Endothelial cell of umbilical vein (primary cell): ENCODE measurements at regions not wholly inside any gene's neighbourhood (a gene's known extent, or its start where the extent isn't known, plus 50 kb on each side); places are given as distances from the start of the nearest gene placed in this dataset.

ENCODE experiments used
- BruUV-seq: library from RNA; stranded (reverse); fragments of 400-500 nt; replicated peaks from 2 replicates; lab custom pipeline; 2021; lab: Mats Ljungman, UMichigan
- CTCF ChIA-PET: fragments of 300-600, 350-600 bp; sonication (Branson Sonifier 250); formaldehyde crosslinking; loops from one replicate; lab custom pipeline; 2021; ENCODE audit warnings: antibody characterized with exemption, inconsistent platforms; lab: Charles Lee
- POLR2A ChIA-PET: fragments of 300-600, 350-600 bp; sonication (Branson Sonifier 250); formaldehyde crosslinking; loops from one replicate; lab custom pipeline; 2021; ENCODE audit warnings: antibody characterized with exemption, inconsistent platforms; lab: Charles Lee
- DNase-seq: peaks from one replicate; pipeline ENCODE4 v3.0.0-alpha.2; 2011; ENCODE audit warnings: low read depth, low spot score
- FAIRE-seq: peaks from 2 replicates; lab custom pipeline; 2011; peaks lifted over from hg19 to GRCh38; lab: Jason Lieb, UNC
- H2AFZ ChIP-seq: 2 replicates; pipeline ENCODE4 v1.6.0; 2012; ENCODE audit warnings: low read depth, low read length, control low read depth, inconsistent platforms
- H3K27ac ChIP-seq: 2 replicates; pipeline ENCODE4 v1.5.1; 2011; ENCODE audit warnings: low read depth, mild to moderate bottlenecking, control low read depth, low read length, moderate library complexity; ENCODE audit not compliant: insufficient read depth
- H3K27me3 ChIP-seq, 2 experiments: 2 replicates each; pipeline versions ENCODE4 v1.6.0 to v1.6.1; 2011; ENCODE audit warnings: low read length in 2 of 2, mixed read lengths in 1 of 2; ENCODE audit not compliant: control insufficient read depth in 2 of 2, insufficient read depth in 2 of 2
- H3K36me3 ChIP-seq, 2 experiments: 2 replicates in 1 of 2; 3 replicates in 1 of 2; pipeline ENCODE4 v1.5.1; 2011; ENCODE audit warnings: low read length in 2 of 2, mild to moderate bottlenecking in 1 of 2, moderate library complexity in 1 of 2; ENCODE audit not compliant: control insufficient read depth in 2 of 2, insufficient read depth in 2 of 2; ENCODE audit errors: extremely low read depth in 1 of 2
- H3K4me1 ChIP-seq: 3 replicates; pipeline ENCODE4 v1.5.1; 2011; ENCODE audit warnings: mild to moderate bottlenecking, low read length; ENCODE audit not compliant: control insufficient read depth, insufficient read depth; ENCODE audit errors: extremely low read depth
- H3K4me2 ChIP-seq: 2 replicates; pipeline ENCODE4 v1.6.1; 2011; ENCODE audit warnings: low read length, control low read depth, mixed read lengths; ENCODE audit not compliant: insufficient read depth
- H3K4me3 ChIP-seq, 3 experiments: fragments of 200-600 bp in 1 of 3; sonication (generic), shearing (Covaris generic) in 1 of 3; replicated peaks in 1 of 3; 2 replicates each; pipeline ENCODE4 v1.5.1; 2011 to 2016; ENCODE audit warnings: control low read depth in 3 of 3, low read length in 3 of 3, mild to moderate bottlenecking in 2 of 3, inconsistent platforms in 1 of 3, low read depth in 1 of 3, moderate library complexity in 1 of 3; ENCODE audit not compliant: insufficient read depth in 1 of 3
- H3K79me2 ChIP-seq: 2 replicates; pipeline ENCODE4 v1.6.0; 2012; ENCODE audit warnings: low read length, inconsistent platforms; ENCODE audit not compliant: control insufficient read depth, insufficient read depth
- H3K9ac ChIP-seq: replicated peaks from 2 replicates; pipeline ENCODE3; 2011; ENCODE audit warnings: low read length, control low read depth; ENCODE audit not compliant: insufficient read depth; ENCODE audit errors: extremely low read depth
- H3K9me1 ChIP-seq: replicated peaks from 3 replicates; pipeline ENCODE4 v1.6.0; 2011; ENCODE audit warnings: mild to moderate bottlenecking, low read length; ENCODE audit not compliant: control insufficient read depth, insufficient read depth; ENCODE audit errors: extremely low read depth
- H3K9me3 ChIP-seq: replicated peaks from 2 replicates; pipeline ENCODE4 v1.5.1; 2012; ENCODE audit warnings: low read length, inconsistent platforms; ENCODE audit not compliant: control insufficient read depth, insufficient read depth
- H4K20me1 ChIP-seq: replicated peaks from 2 replicates; pipeline ENCODE3; 2011; ENCODE audit warnings: mild to moderate bottlenecking, low read length; ENCODE audit not compliant: control insufficient read depth, insufficient read depth; ENCODE audit errors: extremely low read depth
- CTCF ChIP-seq, 2 donors: IDR thresholded peaks; 1 replicate in 1 of 2; 2 replicates in 1 of 2; pipeline ENCODE4 v1.5.1; 2011; ENCODE audit warnings: low read length in 2 of 2, mild to moderate bottlenecking in 2 of 2, moderate library complexity in 2 of 2, control low read depth in 1 of 2, inconsistent platforms in 1 of 2, low read depth in 1 of 2; ENCODE audit not compliant: insufficient read depth in 1 of 2; ENCODE audit errors: extremely low read depth in 1 of 2
- EZH2 ChIP-seq: IDR thresholded peaks from 2 replicates; pipeline ENCODE4 v1.6.1; 2012; ENCODE audit warnings: borderline replicate concordance, low read depth, mild to moderate bottlenecking, moderate library complexity, low read length, inconsistent platforms; ENCODE audit not compliant: severe bottlenecking
- FOS ChIP-seq: IDR thresholded peaks from 2 replicates; pipeline ENCODE4 v1.6.1; 2011; ENCODE audit warnings: mild to moderate bottlenecking, low read length, moderate library complexity, borderline replicate concordance; ENCODE audit not compliant: insufficient read depth
- GATA2 ChIP-seq: IDR thresholded peaks from 2 replicates; pipeline ENCODE4 v1.7.0; 2011; ENCODE audit warnings: low read depth, mild to moderate bottlenecking, moderate library complexity, mixed read lengths, low read length; ENCODE audit not compliant: insufficient read length, insufficient read depth
- JUN ChIP-seq: IDR thresholded peaks from 2 replicates; pipeline ENCODE4 v1.6.1; 2011; ENCODE audit warnings: borderline replicate concordance, low read depth; ENCODE audit not compliant: insufficient read length, insufficient read depth
- MYC ChIP-seq: IDR thresholded peaks from one replicate; pipeline ENCODE4 v1.6.1; 2011; ENCODE audit warnings: mild to moderate bottlenecking, low read depth, low read length
- POLR2A ChIP-seq: IDR thresholded peaks from 2 replicates; pipeline ENCODE4 v1.6.1; 2012; ENCODE audit warnings: low read depth, mild to moderate bottlenecking, control low read depth, low read length
- POLR2AphosphoS5 ChIP-seq: IDR thresholded peaks from 2 replicates; pipeline ENCODE4 v1.6.1; 2012; ENCODE audit warnings: low read depth, mild to moderate bottlenecking, control low read depth, low read length, moderate library complexity; ENCODE audit not compliant: insufficient read depth
- dilution Hi-C: fragments of 300-500 bp; cut with MboI; formaldehyde crosslinking; loops from one replicate; pipeline ENCODE4 v1.15.0; 2019; ENCODE audit warnings: low sequenced_read_pairs; ENCODE audit not compliant: extremely low pct_ligation_motif_present
- intact Hi-C: fragments of 100-400 bp; cut with micrococcal nuclease; formaldehyde crosslinking; loops from one replicate; pipeline ENCODE4 v1.10.0; 2022
- TF ChIP-seq, protein P1 (sequence below): IDR thresholded peaks from 2 replicates; pipeline ENCODE4 v1.6.1; 2011; ENCODE audit not compliant: insufficient read depth, insufficient read length

DNA sequence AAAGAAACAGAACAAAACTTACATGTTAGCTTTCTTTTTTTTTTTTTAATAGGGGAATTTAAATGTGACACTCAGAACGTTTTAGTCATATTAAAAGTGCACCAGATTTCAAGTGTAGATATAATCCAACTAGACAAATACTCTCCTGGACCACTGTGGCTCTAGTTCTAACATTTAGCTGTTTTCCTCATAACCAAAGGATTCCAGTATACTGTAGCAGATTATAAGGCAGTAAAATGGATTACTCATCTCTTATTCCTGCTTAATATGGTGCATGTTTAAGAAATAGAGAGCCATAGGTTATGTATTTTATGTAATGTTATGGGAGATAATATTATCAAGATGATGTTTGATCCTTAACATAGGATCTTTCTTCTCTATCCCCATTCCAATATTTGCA lies 1339.5 kb upstream of the AGA start:
- Histone ChIP-seq H3K4me3 (no peak overlapping the region), H4K20me1 (no peaks in the 10 kb centered on the region), H3K27ac (no peak overlapping the region), H3K79me2 (no peaks in the 10 kb centered on the region), H3K9ac (no peak overlapping the region), H3K27me3 (no peaks in the 10 kb centered on the region), H3K36me3 (no peaks in the 10 kb centered on the region), H3K9me1 (no peaks in the 10 kb centered on the region), H3K9me3 (peaks cover 2% of the 10 kb centered on the region), H3K4me2 (no peak overlapping the region), H3K4me1 (no peaks in the 10 kb centered on the region), H2AFZ (no peak overlapping the region)
- TF ChIP-seq, protein P1, sequence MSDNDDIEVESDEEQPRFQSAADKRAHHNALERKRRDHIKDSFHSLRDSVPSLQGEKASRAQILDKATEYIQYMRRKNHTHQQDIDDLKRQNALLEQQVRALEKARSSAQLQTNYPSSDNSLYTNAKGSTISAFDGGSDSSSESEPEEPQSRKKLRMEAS, result no peak
- TF ChIP-seq POLR2A (no peak), GATA2 (no peak), JUN (no peak), FOS (no peak), MYC (no peak), EZH2 (no peak), POLR2AphosphoS5 (no peak), CTCF (IDR thresholded peaks at IDR 0.05; ENCODE audit: extremely low read depth in 1 of 2, insufficient read depth in 1 of 2, low read depth in 1 of 2, low read length in 2 of 2) (no peak)
- POLR2A ChIA-PET, result no interaction called here
- DNase-seq (no peak), FAIRE-seq (no peak)
- dilution Hi-C loops (no loop called here), intact Hi-C loops (no loop called here)
- no TSS peak for BruUV-seq
- CTCF ChIA-PET, result no interaction called here
